ENCODE measurements at regions not wholly inside any gene's neighbourhood (a gene's known extent, or its start where the extent isn't known, plus 50 kb on each side); places are given as distances from the start of the nearest gene placed in this dataset.

DNA sequence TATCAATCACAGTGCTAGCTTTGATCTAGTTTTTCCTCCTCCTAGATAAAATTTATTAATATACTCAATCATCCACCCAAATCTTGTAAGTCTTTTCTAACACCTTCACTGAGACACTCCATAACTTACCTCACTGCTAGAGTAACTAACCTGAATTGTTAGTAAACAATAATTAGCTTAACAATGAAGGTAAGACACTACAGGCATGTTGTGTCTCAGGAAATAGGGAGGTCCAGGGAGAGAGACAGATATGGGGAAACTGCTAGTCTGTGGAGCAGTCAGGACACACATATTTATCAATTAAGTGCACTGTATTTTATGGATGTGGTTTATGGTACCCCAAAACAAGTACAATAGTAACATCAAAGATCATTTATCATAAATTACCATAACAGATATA lies 94.2 kb upstream of the SSTR1 start:
- TF ChIP-seq, protein P1, sequence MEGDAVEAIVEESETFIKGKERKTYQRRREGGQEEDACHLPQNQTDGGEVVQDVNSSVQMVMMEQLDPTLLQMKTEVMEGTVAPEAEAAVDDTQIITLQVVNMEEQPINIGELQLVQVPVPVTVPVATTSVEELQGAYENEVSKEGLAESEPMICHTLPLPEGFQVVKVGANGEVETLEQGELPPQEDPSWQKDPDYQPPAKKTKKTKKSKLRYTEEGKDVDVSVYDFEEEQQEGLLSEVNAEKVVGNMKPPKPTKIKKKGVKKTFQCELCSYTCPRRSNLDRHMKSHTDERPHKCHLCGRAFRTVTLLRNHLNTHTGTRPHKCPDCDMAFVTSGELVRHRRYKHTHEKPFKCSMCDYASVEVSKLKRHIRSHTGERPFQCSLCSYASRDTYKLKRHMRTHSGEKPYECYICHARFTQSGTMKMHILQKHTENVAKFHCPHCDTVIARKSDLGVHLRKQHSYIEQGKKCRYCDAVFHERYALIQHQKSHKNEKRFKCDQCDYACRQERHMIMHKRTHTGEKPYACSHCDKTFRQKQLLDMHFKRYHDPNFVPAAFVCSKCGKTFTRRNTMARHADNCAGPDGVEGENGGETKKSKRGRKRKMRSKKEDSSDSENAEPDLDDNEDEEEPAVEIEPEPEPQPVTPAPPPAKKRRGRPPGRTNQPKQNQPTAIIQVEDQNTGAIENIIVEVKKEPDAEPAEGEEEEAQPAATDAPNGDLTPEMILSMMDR (IDR thresholded peaks at IDR 0.05; ENCODE audit: insufficient read depth, low read length, poor library complexity, severe bottlenecking): no peak
- no peak for TF ChIP-seq EZH2phosphoT487 (conservative IDR thresholded peaks at IDR 0.05; ENCODE audit: low read length)
- Histone ChIP-seq H3K4me3 (ENCODE audit: insufficient read depth, low read length, poor library complexity, severe bottlenecking) (no peak overlapping the region), H2AFZ (ENCODE audit: low read depth, low read length, severe bottlenecking) (no peak overlapping the region), H3K27me3 (ENCODE audit: low read length) (no peaks in the 10 kb centered on the region), H3K4me2 (ENCODE audit: low read depth, low read length, poor library complexity, severe bottlenecking) (no peak overlapping the region), H4K20me1 (ENCODE audit: low read depth, low read length) (no peaks in the 10 kb centered on the region), H3F3A (ENCODE audit: insufficient read depth) (no peaks in the 10 kb centered on the region), H3K9me3 (ENCODE audit: insufficient read depth, low read length) (no peaks in the 10 kb centered on the region), H3K79me2 (ENCODE audit: insufficient read depth, low read length) (no peaks in the 10 kb centered on the region), H3K9me2 (replicated peaks; ENCODE audit: insufficient read depth, low read length) (no peaks in the 10 kb centered on the region), H3K9ac (ENCODE audit: low read length) (no peak overlapping the region), H3K27ac (ENCODE audit: low read depth, low read length) (no peak overlapping the region), H3K36me3 (ENCODE audit: low read length) (no peaks in the 10 kb centered on the region)

DNA sequence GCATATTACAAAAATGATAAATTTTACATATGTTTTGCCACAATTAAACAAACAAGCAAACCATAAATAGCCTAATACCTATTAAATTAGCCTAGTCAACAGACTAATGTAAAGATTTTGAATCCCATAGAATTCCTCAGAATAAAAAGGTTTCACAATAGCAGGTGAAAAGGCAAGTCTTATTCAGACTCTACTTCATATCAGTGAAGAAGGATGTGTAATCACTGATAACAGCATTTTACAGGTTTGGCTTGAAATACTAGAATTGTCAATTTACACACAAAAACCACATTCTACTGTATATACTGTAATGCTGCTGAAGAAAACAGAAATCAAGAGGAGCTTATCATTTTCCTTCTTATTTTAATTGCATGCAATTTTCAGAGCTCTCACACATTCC lies 90.8 kb upstream of the SSTR1 start:
- H3K4me2 ChIP-seq (ENCODE audit: low read depth, low read length, poor library complexity, severe bottlenecking): no peak overlapping the region
- no peak overlapping the region for H3K27ac ChIP-seq (ENCODE audit: low read depth, low read length)
- no peaks in the 10 kb centered on the region for H3K9me3 ChIP-seq (ENCODE audit: insufficient read depth, low read length)
- H3F3A ChIP-seq (ENCODE audit: insufficient read depth): no peaks in the 10 kb centered on the region
- TF ChIP-seq EZH2phosphoT487 (conservative IDR thresholded peaks at IDR 0.05; ENCODE audit: low read length): no peak
- TF ChIP-seq, protein P1 (IDR thresholded peaks at IDR 0.05; ENCODE audit: insufficient read depth, low read length, poor library complexity, severe bottlenecking): no peak
- no peaks in the 10 kb centered on the region for H4K20me1 ChIP-seq (ENCODE audit: low read depth, low read length)
- no peak overlapping the region for H2AFZ ChIP-seq (ENCODE audit: low read depth, low read length, severe bottlenecking)
- H3K9me2 ChIP-seq (replicated peaks; ENCODE audit: insufficient read depth, low read length): no peaks in the 10 kb centered on the region
- H3K36me3 ChIP-seq (ENCODE audit: low read length): no peaks in the 10 kb centered on the region
- H3K9ac ChIP-seq (ENCODE audit: low read length): no peak overlapping the region
- H3K79me2 ChIP-seq (ENCODE audit: insufficient read depth, low read length): no peaks in the 10 kb centered on the region
- no peak overlapping the region for H3K4me3 ChIP-seq (ENCODE audit: insufficient read depth, low read length, poor library complexity, severe bottlenecking)
- H3K27me3 ChIP-seq (ENCODE audit: low read length): no peaks in the 10 kb centered on the region

DNA sequence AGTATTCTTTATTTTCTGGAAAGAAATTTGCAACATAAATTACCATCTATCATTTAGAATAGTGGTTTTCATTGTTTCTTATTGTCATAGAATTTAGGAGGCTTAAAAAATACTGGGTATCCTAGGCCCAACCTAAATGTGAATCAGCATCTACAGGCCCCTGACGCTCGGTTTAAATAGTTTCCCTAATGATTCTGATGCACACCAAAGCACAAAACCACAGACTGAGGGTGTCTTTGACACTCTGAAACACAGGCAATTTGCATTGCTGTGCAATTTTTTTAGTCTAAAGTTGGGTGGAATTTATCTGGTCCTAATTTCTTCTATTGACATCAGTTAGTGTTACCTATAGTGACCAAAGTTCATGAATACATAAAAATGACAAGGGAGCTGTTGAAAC lies 87.6 kb upstream of the SSTR1 start:
- Histone ChIP-seq H3K27me3 (ENCODE audit: low read length) (no peaks in the 10 kb centered on the region), H3K79me2 (ENCODE audit: insufficient read depth, low read length) (no peaks in the 10 kb centered on the region), H4K20me1 (ENCODE audit: low read depth, low read length) (no peaks in the 10 kb centered on the region), H3K4me2 (ENCODE audit: low read depth, low read length, poor library complexity, severe bottlenecking) (no peak overlapping the region), H3K9ac (ENCODE audit: low read length) (no peak overlapping the region), H3K9me2 (replicated peaks; ENCODE audit: insufficient read depth, low read length) (no peaks in the 10 kb centered on the region), H3K36me3 (ENCODE audit: low read length) (no peaks in the 10 kb centered on the region), H2AFZ (ENCODE audit: low read depth, low read length, severe bottlenecking) (no peak overlapping the region), H3F3A (ENCODE audit: insufficient read depth) (no peaks in the 10 kb centered on the region), H3K9me3 (ENCODE audit: insufficient read depth, low read length) (no peaks in the 10 kb centered on the region), H3K27ac (ENCODE audit: low read depth, low read length) (no peak overlapping the region), H3K4me3 (ENCODE audit: insufficient read depth, low read length, poor library complexity, severe bottlenecking) (no peak overlapping the region)
- TF ChIP-seq, protein P1 (IDR thresholded peaks at IDR 0.05; ENCODE audit: insufficient read depth, low read length, poor library complexity, severe bottlenecking): no peak
- no peak for TF ChIP-seq EZH2phosphoT487 (conservative IDR thresholded peaks at IDR 0.05; ENCODE audit: low read length)
